Stomach smooth muscle (tissue), 2 donors: ENCODE measurements at regions not wholly inside any gene's neighbourhood (a gene's known extent, or its start where the extent isn't known, plus 50 kb on each side); places are given as distances from the start of the nearest gene placed in this dataset.
"Not testable (repeated sequence)": the region's sequence is repeated elsewhere in the genome, so short reads cannot be mapped to it uniquely, and the experiment has no call there.

ENCODE experiments used
- H3K27ac ChIP-seq: one replicate; pipeline ENCODE4 v1.7.0; 2013; ENCODE audit warnings: mild to moderate bottlenecking, low read length, inconsistent platforms
- H3K27me3 ChIP-seq, 2 donors: one replicate each; pipeline ENCODE4 v1.7.0; 2013; ENCODE audit warnings: low read length in 2 of 2; ENCODE audit not compliant: insufficient read depth in 2 of 2, control insufficient read depth in 1 of 2
- H3K36me3 ChIP-seq, 2 donors: one replicate each; pipeline ENCODE4 v1.7.0; 2013; ENCODE audit warnings: low read length in 2 of 2; ENCODE audit not compliant: control insufficient read depth in 2 of 2, insufficient read depth in 2 of 2
- H3K4me1 ChIP-seq: one replicate; pipeline ENCODE4 v1.7.0; 2013; ENCODE audit warnings: low read length; ENCODE audit not compliant: control insufficient read depth, insufficient read depth
- H3K4me3 ChIP-seq, 2 donors: one replicate each; pipeline ENCODE4 v1.7.0; 2013; ENCODE audit warnings: low read length in 2 of 2
- H3K9ac ChIP-seq, 2 donors: one replicate each; pipeline ENCODE4 v1.7.0; 2013; ENCODE audit warnings: low read length in 2 of 2, mild to moderate bottlenecking in 1 of 2
- H3K9me3 ChIP-seq, 2 donors: one replicate each; pipeline ENCODE4 v1.7.0; 2013; ENCODE audit warnings: low read length in 2 of 2; ENCODE audit not compliant: control insufficient read depth in 2 of 2
- donor health status: healthy.
- donor health status: Pancreatic carcinoma.

DNA sequence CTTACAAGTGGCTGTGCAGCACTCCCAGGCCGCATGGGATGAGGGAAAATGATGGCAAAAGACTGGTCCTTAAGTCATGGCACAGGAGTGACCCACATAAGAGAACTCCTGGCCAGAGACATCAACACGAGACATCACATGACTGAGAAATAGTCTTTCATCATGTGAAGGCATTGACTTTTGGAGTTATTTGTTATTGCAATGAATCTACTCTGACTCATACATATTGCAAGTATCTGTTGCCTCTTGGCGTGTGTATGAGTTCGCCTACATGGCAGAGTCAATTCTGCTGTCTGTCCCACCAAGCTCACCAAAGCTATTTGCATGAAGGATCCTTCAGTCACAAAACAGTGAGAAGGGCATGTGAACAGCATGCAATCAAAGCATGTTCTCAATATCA is 59.7 kb upstream of the HABP2 start:
- Histone ChIP-seq H3K36me3 (no peaks in the 10 kb centered on the region), H3K4me3 (no peak overlapping the region), H3K4me1 (peaks cover 18% of the 10 kb centered on the region), H3K27me3 (peaks cover 0 to 2% of the 10 kb centered on the region in 2 donors), H3K9me3 (no peaks in the 10 kb centered on the region), H3K27ac (no peak overlapping the region), H3K9ac (no peak overlapping the region)

GRCh38 chr10:113493882-113494301 is 59.0 kb upstream of the HABP2 start:
- no peak overlapping the region for H3K9ac ChIP-seq
- H3K4me1 ChIP-seq, result peaks cover 18% of the 10 kb centered on the region
- H3K4me3 ChIP-seq, result no peak overlapping the region
- H3K9me3 ChIP-seq, result no peaks in the 10 kb centered on the region
- no peak overlapping the region for H3K27ac ChIP-seq
- H3K36me3 ChIP-seq, result no peaks in the 10 kb centered on the region
- peaks cover 0 to 2% of the 10 kb centered on the region in 2 donors for H3K27me3 ChIP-seq

DNA sequence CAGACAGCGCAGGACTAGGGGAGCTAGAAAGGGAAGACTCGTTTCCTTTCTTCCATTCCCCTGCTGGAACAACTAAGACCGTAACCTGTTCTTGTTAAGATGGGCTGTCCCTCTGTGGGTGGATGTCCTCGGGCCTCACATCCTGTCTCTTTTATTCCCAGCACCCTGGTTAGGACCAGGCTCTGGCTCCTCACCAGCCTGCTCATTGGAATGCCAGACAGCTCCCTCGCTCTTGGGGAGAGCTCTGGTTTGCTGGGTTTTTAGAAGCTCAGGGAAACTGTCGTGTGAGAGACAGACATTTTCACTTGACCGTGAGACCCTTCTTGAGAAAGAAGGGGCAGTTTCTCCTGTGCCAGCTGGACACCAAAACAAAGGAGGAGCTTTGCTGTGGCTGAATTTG is 58.1 kb upstream of the HABP2 start:
- no peaks in the 10 kb centered on the region for H3K9me3 ChIP-seq
- peaks cover 18% of the 10 kb centered on the region for H3K4me1 ChIP-seq
- peaks cover 0 to 2% of the 10 kb centered on the region in 2 donors for H3K27me3 ChIP-seq
- H3K27ac ChIP-seq, result no peak overlapping the region
- no peak overlapping the region for H3K4me3 ChIP-seq
- H3K9ac ChIP-seq, result no peak overlapping the region
- no peaks in the 10 kb centered on the region for H3K36me3 ChIP-seq

- H3K4me3 ChIP-seq, result no peak overlapping the region
- H3K36me3 ChIP-seq, result no peaks in the 10 kb centered on the region
- no peaks in the 10 kb centered on the region for H3K9me3 ChIP-seq
- peaks cover 18% of the 10 kb centered on the region for H3K4me1 ChIP-seq
- no peak overlapping the region for H3K27ac ChIP-seq
- H3K27me3 ChIP-seq, result peaks cover 0 to 2% of the 10 kb centered on the region in 2 donors
- no peak overlapping the region for H3K9ac ChIP-seq
These were observed 57.3 kb upstream of the HABP2 start for GRCh38 chr10:113495553-113495952.

DNA sequence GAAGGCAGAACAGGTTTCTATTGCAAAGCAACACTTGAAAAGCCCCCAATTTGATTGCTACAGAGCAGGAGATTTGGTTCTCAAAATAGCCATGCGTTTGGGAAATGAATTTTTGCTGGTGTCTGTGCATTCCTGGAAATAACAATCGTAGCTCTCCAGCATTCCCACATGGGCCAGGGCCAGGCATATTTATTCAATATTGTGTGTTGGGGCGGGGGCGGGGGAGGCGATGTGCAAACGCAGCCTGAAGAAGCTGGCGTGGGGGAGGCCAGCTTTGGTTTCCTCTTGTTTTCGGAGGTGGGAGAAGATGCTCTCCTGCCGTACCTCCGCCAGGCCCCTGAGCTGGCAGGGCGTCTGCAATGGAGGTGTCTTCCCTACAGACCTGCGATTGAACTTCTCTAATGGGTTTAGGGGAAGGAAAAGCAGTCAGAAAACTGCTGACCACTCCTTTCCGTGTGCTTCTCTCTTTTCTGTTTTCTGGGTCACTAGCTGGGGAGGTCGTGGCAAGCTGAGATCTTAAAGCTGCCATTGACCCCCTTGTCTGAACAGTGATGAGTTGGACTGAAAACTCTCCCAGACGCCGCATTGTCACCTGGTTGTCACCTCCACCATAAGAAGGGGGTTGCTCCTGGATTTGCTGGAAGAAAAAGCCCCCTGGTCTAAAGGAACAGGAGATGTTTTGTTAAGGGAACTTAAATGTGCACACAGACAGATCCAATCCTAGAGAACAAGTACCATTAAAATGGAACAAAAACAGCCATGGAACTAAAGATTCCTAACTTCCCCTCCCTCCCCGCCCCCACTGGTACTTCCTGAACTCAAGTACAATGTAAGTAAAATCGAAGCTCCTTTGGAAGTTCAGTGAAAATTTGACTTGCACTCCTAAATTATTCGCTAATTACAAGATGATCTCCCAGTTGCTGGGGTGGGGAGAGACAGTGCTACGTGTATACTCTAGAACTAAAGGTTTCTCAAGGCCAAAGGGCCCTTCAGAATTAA is 56.4 kb upstream of the HABP2 start:
- no peak overlapping the region for H3K27ac ChIP-seq
- H3K4me3 ChIP-seq, result no peak overlapping the region
- peaks cover 16% of the 10 kb centered on the region for H3K4me1 ChIP-seq

DNA sequence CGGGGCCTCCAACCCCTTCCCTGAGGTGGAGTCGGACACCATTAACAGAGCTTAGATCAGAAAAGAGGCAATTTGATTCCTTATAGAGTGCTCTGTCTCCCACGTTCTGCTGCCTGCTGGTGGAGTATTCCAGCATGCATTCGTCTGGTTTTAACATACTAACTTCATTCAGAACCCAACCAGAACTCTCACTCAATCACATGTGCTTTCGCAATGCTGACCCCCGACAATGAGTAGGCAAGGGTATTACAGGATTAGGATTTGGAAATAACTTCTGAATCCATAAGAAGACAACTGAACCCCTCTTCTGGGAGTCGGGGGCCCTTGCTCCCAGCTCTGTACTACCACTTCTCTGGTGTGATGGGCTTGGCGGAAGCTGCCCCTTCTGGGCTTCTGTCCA is 55.7 kb upstream of the HABP2 start:
- no peak overlapping the region for H3K4me3 ChIP-seq
- H3K4me1 ChIP-seq, result peaks cover 16% of the 10 kb centered on the region
- H3K27ac ChIP-seq, result no peak overlapping the region
- H3K36me3 ChIP-seq, result no peaks in the 10 kb centered on the region
- no peaks in the 10 kb centered on the region for H3K27me3 ChIP-seq
- H3K9ac ChIP-seq, result no peak overlapping the region
- peaks cover 0 to 2% of the 10 kb centered on the region in 2 donors for H3K9me3 ChIP-seq

More for the DNA sequence above, 56.4 kb upstream of the HABP2 start:
- H3K36me3 ChIP-seq, result no peaks in the 10 kb centered on the region
- H3K27me3 ChIP-seq, result no peaks in the 10 kb centered on the region
- no peak overlapping the region for H3K9ac ChIP-seq
- no peaks in the 10 kb centered on the region for H3K9me3 ChIP-seq

DNA sequence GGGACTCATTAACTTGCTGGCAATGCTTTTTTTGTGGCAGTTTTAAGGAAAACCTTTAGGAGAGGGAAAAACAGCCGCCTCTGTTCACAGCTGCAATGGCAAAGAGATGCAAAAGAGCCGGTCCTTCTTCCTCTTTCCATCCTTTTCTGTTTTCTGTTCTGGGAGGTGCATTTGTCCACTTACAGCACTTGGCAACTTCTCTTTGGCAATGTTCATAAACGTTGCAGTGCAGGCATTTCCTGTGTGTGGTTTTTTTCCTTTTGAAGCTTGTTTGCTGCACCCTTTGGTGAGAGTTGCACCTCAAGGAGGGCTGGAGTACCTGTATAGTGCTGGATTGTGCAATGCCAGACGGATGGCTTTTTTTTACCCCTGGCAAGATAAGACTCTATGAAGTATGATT is 53.9 kb upstream of the HABP2 start:
- Histone ChIP-seq H3K36me3 (no peaks in the 10 kb centered on the region), H3K9ac (no peak overlapping the region), H3K4me1 (peaks cover 4% of the 10 kb centered on the region), H3K27me3 (no peaks in the 10 kb centered on the region), H3K4me3 (no peak overlapping the region), H3K27ac (no peak overlapping the region), H3K9me3 (peaks cover 0 to 4% of the 10 kb centered on the region in 2 donors)

DNA sequence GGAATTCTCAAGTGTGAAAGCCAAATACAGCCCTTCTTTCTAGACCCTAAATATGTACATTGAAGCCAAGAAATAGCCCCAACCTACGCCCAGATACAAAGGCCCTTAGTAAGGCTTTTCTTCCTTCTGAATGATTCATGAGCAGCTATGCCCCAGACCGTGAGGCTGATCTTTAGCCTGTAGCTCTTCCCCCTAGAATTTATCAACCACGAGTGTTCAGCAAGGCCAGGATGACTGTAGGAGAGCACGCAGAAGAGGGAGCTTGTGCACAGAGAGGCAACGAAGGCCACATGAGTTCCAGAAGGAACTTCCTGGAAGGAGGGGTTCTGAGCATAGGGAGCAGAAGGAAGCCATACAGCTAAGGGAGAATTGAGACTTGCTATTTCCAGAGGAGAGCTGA is 53.0 kb upstream of the HABP2 start:
- Histone ChIP-seq H3K4me1 (peaks cover 4% of the 10 kb centered on the region), H3K9me3 (peaks cover 0 to 4% of the 10 kb centered on the region in 2 donors), H3K9ac (no peak overlapping the region), H3K27me3 (no peaks in the 10 kb centered on the region), H3K27ac (no peak overlapping the region), H3K4me3 (no peak overlapping the region), H3K36me3 (no peaks in the 10 kb centered on the region)

DNA sequence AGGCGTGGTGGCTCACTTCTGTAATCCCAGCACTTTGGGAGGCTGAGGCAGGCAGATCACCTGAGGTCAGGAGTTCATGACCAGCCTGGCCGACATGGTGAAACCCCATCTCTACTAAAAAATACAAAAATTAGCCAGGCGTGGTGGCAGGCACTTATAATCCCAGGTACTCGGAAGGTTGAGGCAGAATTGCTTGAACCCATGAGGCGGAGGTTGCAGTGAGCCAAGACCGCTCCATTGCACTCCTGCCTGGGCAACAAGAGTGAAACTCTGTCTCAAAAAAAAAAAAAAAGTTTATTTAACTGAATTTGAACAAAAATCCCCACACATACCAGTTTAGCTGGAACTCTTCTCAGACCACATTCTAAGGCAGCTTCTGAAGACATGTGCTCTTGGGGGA is 51.8 kb upstream of the HABP2 start:
- not testable (repeated sequence) for H3K9ac ChIP-seq, H3K4me3 ChIP-seq, H3K4me1 ChIP-seq, H3K27me3 ChIP-seq, H3K27ac ChIP-seq, H3K36me3 ChIP-seq, H3K9me3 ChIP-seq
